Heart left ventricle (tissue), 16 donors: ENCODE measurements at regions not wholly inside any gene's neighbourhood (a gene's known extent, or its start where the extent isn't known, plus 50 kb on each side); places are given as distances from the start of the nearest gene placed in this dataset.

ENCODE experiments used
- ATAC-seq, 4 donors: fragments of 200-7000 bp; cut with Tn5 transposase; one replicate each; pipeline ENCODE4 v1.9.1; 2020 to 2022; ENCODE audit warnings: moderate library complexity in 4 of 4, mild to moderate bottlenecking in 3 of 4, moderate number of reproducible peaks in 1 of 4
- DNase-seq, 5 donors: peaks; one replicate each; pipeline ENCODE4 v3.0.0-alpha.2; 2020
- H3K27ac ChIP-seq, 12 donors: fragments of 200-600 bp; sonication (generic) in 4 of 12; one replicate each; pipeline versions ENCODE4 v1.5.0 to v1.8.0; 2016 to 2022; ENCODE audit warnings: mild to moderate bottlenecking in 2 of 12
- H3K27me3 ChIP-seq, 9 donors: fragments of 200-600 bp; sonication (generic) in 2 of 9; one replicate each; pipeline versions ENCODE4 v1.5.1 to v1.8.0; 2016 to 2022; ENCODE audit warnings: mild to moderate bottlenecking in 3 of 9
- H3K36me3 ChIP-seq, 9 donors: fragments of 200-600 bp; sonication (generic) in 2 of 9; one replicate each; pipeline versions ENCODE4 v1.5.0 to v1.8.0; 2018 to 2022; ENCODE audit warnings: mild to moderate bottlenecking in 2 of 9
- H3K4me1 ChIP-seq, 12 donors: fragments of 200-600 bp; sonication (generic) in 4 of 12; one replicate each; pipeline versions ENCODE4 v1.5.0 to v1.8.0; 2016 to 2022; ENCODE audit warnings: mild to moderate bottlenecking in 3 of 12
- H3K4me3 ChIP-seq, 12 donors: fragments of 200-600 bp; sonication (generic) in 4 of 12; one replicate each; pipeline versions ENCODE4 v1.5.0 to v1.8.0; 2017 to 2022; ENCODE audit warnings: mild to moderate bottlenecking in 9 of 12, moderate library complexity in 4 of 12
- H3K9me3 ChIP-seq, 12 donors: fragments of 200-600 bp; sonication (generic) in 4 of 12; one replicate each; pipeline versions ENCODE4 v1.5.0 to v1.8.0; 2016 to 2022; ENCODE audit warnings: mild to moderate bottlenecking in 1 of 12
- POLR2A ChIP-seq, 2 donors: fragments of 450-650 bp; IDR thresholded peaks; one replicate each; pipeline ENCODE4 v1.6.1; 2017; ENCODE audit warnings: antibody characterized with exemption in 2 of 2, mild to moderate bottlenecking in 2 of 2, moderate library complexity in 2 of 2
- WGBS, 4 donors: extraction: QIAGEN DNeasy Blood & Tissue Kit in 2 of 4; methylation state at CpG; one replicate each; pipeline versions ENCODE4 v1.1.5 to v1.1.7; 2013 to 2018; 5-methylcytosine and 5-hydroxymethylcytosine counted together
- intact Hi-C, 10 donors: fragments of 100-400 bp; cut with DNase I; formaldehyde crosslinking; loops; one replicate each; pipeline versions ENCODE4 v1.11.1 to v1.14.2; 2022
- TF ChIP-seq, protein P1 (sequence below), 12 donors: fragments of 200-600 bp; sonication (generic) in 4 of 12; IDR thresholded peaks; one replicate each; pipeline versions ENCODE4 v1.5.0 to v1.8.0; 2018 to 2022; ENCODE audit warnings: antibody characterized with exemption in 12 of 12, mild to moderate bottlenecking in 5 of 12
- donor health status: ischemic (EF 13 %, LVEDD 7.1; RV severe dilation, severe dysfunction).
- donor health status: healthy with polysubstance abuse.
- donor health status: DM: no; HTN: yes; CAD: no.
- donor health status: DM: no; HTN: no; CAD: no.
- donor health status: ischemic (EF 25% LVEDD 6.9; RV normal size, moderate dysfunction).
- donor health status: ischemic (EF 25% LVEDD 5.7; RV mildly dilated, moderate dysfunction).
- donor health status: healthy.
- donor health status: DM: yes; HTN: yes; CAD: no.
- donor health status: ischemic (EF 35%, LVEDD 5.7; RV mildly dilated, moderate dysfunction).
- donor health status: nonischemic (EF 11% LVEDD 7.7; RV severe dilation, severe dysfunction).
- donor health status: DM: yes; HTN: yes; CAD: no.
- donor health status: PGD.
- donor health status: ischemic (EF 29% LVEDD 5.4; RV normal size, mild dysfunction).
- donor health status: nonischemic (EF 23%, LVEDD 6.1; RV moderate dilation, normal function).

DNA sequence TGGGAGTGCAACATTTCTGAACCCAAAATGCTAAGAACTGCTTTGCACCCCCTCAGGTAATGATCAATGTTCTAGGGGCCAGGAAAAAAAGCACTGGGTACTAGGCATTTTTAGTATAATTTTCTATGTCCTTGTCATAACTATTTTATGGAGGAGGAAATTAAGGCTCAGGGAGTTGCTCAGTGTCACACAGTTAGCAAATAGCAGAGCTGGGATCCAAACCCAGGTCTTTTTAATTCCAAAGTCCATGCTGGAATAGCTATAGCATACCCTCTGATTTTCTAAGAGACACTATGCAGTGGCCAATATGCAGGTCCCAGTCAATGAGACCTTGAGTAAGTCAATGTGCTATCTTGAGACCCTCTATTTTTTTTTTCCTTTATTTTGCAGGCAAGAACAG, 394.5 kb upstream of the USP24 start:
- Histone ChIP-seq H3K27me3 (no peaks in the 10 kb centered on the region), H3K27ac (no peak overlapping the region), H3K36me3 (no peaks in the 10 kb centered on the region), H3K9me3 (peaks cover 0 to 10% (median 0%) of the 10 kb centered on the region in 12 donors), H3K4me1 (peaks cover 0 to 3% (median 0%) of the 10 kb centered on the region in 12 donors), H3K4me3 (no peak overlapping the region)
- ATAC-seq (no peak), DNase-seq (no peak)
- intact Hi-C loops, result no loop called here
- TF ChIP-seq POLR2A (IDR thresholded peaks at IDR 0.05), result no peak
- TF ChIP-seq, protein P1, sequence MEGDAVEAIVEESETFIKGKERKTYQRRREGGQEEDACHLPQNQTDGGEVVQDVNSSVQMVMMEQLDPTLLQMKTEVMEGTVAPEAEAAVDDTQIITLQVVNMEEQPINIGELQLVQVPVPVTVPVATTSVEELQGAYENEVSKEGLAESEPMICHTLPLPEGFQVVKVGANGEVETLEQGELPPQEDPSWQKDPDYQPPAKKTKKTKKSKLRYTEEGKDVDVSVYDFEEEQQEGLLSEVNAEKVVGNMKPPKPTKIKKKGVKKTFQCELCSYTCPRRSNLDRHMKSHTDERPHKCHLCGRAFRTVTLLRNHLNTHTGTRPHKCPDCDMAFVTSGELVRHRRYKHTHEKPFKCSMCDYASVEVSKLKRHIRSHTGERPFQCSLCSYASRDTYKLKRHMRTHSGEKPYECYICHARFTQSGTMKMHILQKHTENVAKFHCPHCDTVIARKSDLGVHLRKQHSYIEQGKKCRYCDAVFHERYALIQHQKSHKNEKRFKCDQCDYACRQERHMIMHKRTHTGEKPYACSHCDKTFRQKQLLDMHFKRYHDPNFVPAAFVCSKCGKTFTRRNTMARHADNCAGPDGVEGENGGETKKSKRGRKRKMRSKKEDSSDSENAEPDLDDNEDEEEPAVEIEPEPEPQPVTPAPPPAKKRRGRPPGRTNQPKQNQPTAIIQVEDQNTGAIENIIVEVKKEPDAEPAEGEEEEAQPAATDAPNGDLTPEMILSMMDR (IDR thresholded peaks at IDR 0.05), result no peak

GRCh38 chr1:55605155-55605554, 390.0 kb upstream of the USP24 start:
- H3K27ac ChIP-seq, result peak overlapping the region in 2 of 12 donors; percentile 2 to 6
- H3K36me3 ChIP-seq, result no peaks in the 10 kb centered on the region
- 33 to 56% (median 45%) methylated on average over 3 of the region's 3 CpGs for WGBS, 4 donors
- TF ChIP-seq, protein P1 (IDR thresholded peaks at IDR 0.05), result no peak
- TF ChIP-seq POLR2A (IDR thresholded peaks at IDR 0.05), result no peak
- intact Hi-C loops, result no loop called here
- DNase-seq (no peak), ATAC-seq (no peak)
- no peaks in the 10 kb centered on the region for H3K27me3 ChIP-seq
- H3K4me1 ChIP-seq, result peaks cover 0 to 17% (median 0%) of the 10 kb centered on the region in 12 donors
- no peak overlapping the region for H3K4me3 ChIP-seq
- peaks cover 0 to 10% (median 0%) of the 10 kb centered on the region in 12 donors for H3K9me3 ChIP-seq

GRCh38 chr1:55604749-55605148, 389.6 kb upstream of the USP24 start:
- 59 to 69% (median 66%) methylated on average over 3 of the region's 3 CpGs for WGBS, 4 donors
- no peaks in the 10 kb centered on the region for H3K27me3 ChIP-seq
- peaks cover 0 to 18% (median 0%) of the 10 kb centered on the region in 12 donors for H3K4me1 ChIP-seq
- peak overlapping the region in 2 of 12 donors; percentile 2 to 6 for H3K27ac ChIP-seq
- intact Hi-C loops, result no loop called here
- no peak overlapping the region for H3K4me3 ChIP-seq
- peaks cover 0 to 10% (median 0%) of the 10 kb centered on the region in 12 donors for H3K9me3 ChIP-seq
- peak; percentile 34 to 85 (median 62) for ATAC-seq
- no peak for TF ChIP-seq POLR2A (IDR thresholded peaks at IDR 0.05)
- TF ChIP-seq, protein P1 (IDR thresholded peaks at IDR 0.05), result no peak
- no peaks in the 10 kb centered on the region for H3K36me3 ChIP-seq
- DNase-seq, result no peak

- no peaks in the 10 kb centered on the region for H3K27me3 ChIP-seq
- TF ChIP-seq, protein P1 (IDR thresholded peaks at IDR 0.05), result no peak
- TF ChIP-seq POLR2A (IDR thresholded peaks at IDR 0.05), result no peak
- peaks cover 0 to 10% (median 0%) of the 10 kb centered on the region in 12 donors for H3K9me3 ChIP-seq
- peak overlapping the region in 1 of 12 donors; percentile 5 for H3K27ac ChIP-seq
- peaks cover 0 to 18% (median 0%) of the 10 kb centered on the region in 12 donors for H3K4me1 ChIP-seq
- ATAC-seq (peak in 1 of 4 donors; percentile 45), DNase-seq (no peak)
- intact Hi-C loops, result no loop called here
- H3K4me3 ChIP-seq, result no peak overlapping the region
- H3K36me3 ChIP-seq, result no peaks in the 10 kb centered on the region
Observed at GRCh38 chr1:55604179-55604578, 389.0 kb upstream of the USP24 start.
